ENCODE measurements at regions not wholly inside any gene's neighbourhood (a gene's known extent, or its start where the extent isn't known, plus 50 kb on each side); places are given as distances from the start of the nearest gene placed in this dataset.

DNA sequence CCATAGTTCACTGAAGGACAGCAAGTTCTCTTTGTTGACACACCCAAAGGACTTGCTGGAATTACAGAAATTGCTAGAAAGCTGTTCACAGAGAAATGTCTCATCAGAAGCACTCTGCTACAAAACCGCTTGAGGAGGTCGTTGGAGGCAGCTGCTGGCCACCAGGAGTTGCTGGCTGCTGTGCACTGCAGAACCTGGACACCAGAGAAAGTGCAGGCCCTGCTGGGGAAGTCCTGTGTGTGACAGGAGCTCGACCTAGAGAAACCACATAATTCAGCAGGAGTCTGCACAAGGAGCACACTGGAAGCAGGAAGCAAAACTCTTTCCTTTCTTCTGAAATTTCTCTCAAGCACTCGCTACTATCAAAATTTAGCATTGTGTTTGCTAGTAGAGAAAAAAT, 461.5 kb upstream of the GHITM start:
- DNase-seq: no peak

DNA sequence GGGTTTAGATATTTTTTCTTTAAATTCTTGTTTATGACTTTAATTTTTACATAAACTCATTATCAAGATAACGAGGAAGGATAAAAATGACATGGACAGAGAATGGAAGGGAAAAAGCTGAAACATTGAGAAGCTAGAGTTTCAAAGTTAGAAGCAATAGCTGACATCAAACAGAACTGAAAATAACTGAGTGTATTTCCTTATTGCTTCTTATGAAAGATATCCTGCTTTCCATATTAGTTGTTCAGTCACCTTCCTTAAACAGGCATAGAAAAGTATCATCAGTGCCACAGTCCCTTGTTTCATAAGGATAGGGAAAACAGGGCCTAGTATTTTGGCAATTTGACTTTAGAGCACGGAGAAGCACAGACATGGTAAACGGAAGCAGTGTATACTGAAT, 460.5 kb upstream of the GHITM start:
- no peak for DNase-seq

GRCh38 chr10:83680470-83680891, 458.8 kb upstream of the GHITM start:
- DNase-seq: peak; percentile 1

GRCh38 chr10:83682414-83682813, 456.9 kb upstream of the GHITM start:
- no peak for DNase-seq

DNA sequence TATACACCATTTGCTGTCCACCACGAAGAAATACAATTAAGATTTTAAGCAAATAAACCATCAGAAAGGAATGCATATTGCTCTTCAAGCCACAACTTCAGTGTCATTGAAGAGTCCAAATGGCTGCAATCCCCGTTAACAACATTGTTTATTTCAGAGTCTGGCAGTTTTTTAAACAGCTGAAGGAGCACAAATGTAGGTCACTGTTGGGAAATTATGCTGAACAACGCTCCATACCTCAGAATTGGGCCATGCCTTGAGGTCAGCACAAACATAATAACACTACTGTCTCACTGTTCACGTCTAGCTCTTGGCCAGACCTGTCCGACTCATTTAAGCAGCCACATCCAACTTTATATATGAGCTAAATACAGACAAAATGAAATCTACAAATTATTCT, 453.9 kb upstream of the GHITM start:
- DNase-seq: no peak

DNA sequence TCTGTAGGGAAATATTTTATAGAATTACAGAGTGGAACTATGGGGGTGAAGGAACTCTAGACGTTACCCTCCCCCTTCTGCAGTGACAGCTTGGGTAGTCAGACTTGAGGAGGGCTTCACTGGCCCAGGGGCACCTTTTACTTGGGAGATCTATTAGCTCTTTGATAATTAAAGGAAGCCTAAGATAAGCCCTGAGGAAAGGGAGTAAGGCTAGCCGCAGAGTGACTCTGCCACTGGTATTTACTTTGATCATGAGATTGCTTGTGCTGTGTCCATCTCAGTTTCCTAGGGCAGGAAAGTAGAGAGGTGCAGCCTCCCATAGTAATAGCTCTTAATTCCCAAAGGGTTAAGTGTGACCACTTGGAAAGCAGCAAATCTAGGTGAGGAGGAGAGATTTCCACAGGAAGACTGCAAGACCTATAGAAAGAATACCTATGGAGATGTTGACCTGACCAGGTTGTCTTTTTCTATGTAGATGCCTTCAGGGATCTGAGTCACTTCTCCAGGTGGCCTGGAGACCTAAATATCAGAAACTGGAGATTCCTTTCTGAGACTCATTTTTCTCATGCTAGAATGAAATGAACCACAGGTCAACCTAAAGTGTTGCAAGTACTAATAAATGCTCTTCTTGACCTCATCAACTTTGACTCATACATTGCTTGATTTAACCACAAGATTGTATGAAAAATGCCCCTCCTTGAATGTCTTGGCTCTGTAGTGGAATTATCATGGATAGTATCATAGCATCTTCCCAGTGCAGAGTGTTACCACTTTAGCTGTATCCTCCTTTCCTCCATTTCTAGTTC, 447.3 kb upstream of the GHITM start:
- no peak for DNase-seq

DNA sequence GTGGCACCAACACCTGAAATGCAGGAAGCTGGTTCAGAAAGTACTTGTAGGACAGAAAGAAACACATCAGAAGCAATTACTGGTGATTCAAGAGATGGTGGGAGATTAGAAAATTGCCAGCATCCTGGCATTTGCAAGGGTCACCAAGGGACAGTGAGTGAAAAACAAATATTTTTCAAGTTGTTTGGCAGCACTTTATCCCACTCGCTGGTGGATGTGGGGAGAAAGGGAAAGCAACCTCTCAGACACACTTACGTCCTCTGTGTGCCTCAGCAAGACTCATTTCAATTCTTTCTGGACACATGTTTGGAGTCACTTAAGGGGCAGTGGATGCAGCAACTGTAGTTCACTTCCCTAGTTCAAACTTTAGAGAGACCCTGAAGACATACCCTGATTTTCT, 440.4 kb upstream of the GHITM start:
- DNase-seq: no peak

- DNase-seq: no peak
These were observed 437.5 kb upstream of the GHITM start for GRCh38 chr10:83701799-83702198.

DNA sequence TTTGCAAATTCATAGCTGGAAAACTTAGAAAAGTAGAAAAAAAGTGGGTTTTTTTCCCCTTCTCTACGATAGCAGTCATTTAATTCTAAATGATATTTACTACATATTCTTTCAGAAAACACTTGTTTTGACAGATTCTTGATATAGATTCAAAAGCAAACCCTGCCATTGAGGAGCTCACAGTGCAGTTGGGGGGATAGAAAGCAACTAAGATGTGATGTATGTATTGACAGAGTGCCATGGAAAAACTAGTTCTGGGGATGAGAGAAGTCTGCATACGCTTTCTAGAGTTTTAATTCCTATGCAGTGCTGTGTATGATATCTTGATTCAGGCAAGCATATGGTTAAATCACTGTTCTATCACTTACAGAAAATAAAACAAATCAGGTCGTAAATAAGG, 436.6 kb upstream of the GHITM start:
- no peak for DNase-seq

- no peak for DNase-seq
These were observed 433.2 kb upstream of the GHITM start for GRCh38 chr10:83706120-83706519.

- DNase-seq: no peak
These were observed 432.2 kb upstream of the GHITM start for GRCh38 chr10:83706952-83707582.

- DNase-seq: no peak
These were observed 425.9 kb upstream of the GHITM start for GRCh38 chr10:83713423-83713822.

DNA sequence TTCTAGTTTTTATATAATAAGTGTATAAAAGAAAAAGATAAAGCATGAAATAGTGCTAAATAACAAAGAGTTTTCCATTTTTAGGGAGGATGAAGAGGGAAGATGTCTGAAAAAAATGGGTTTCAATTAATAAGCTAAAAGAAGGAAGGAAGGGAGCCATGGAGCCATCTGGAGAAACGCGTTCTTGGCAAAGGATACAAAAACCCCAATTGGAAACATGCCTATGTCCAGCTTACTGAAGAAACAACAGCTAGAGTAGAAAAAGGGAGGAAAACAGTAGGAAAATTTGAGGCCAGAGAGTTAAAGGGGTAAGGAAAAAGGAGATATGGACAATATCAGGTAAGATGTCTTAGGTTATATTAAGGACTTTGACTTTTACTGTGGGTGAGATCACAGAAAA, 416.2 kb upstream of the GHITM start:
- DNase-seq: no peak

- DNase-seq: peak; percentile 58
These were observed 414.7 kb upstream of the GHITM start for GRCh38 chr10:83724471-83725241.

GRCh38 chr10:83725567-83725966, 413.7 kb upstream of the GHITM start:
- peak; percentile 9 for DNase-seq

DNA sequence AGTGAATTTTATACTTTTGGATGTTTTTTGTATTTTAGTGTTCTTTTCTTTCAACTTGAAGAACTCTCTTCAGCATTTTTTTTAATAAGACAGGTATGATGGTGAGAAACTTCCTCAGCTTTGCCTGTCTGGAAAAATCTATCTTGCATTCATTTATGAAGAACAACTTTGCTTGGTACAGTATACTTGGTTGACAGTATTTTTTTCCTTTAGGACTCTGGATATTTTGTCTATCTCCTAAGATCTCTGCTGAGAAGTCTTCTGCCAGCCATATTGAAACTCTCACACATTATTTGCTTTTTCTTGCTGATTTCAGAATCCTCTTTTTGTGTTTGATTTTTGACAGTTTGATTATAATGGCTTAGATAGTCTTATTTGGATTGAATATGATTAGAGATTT, 405.0 kb upstream of the GHITM start:
- no peak for DNase-seq

- no peak for DNase-seq
These were observed 403.3 kb upstream of the GHITM start for GRCh38 chr10:83736008-83736407.

DNA sequence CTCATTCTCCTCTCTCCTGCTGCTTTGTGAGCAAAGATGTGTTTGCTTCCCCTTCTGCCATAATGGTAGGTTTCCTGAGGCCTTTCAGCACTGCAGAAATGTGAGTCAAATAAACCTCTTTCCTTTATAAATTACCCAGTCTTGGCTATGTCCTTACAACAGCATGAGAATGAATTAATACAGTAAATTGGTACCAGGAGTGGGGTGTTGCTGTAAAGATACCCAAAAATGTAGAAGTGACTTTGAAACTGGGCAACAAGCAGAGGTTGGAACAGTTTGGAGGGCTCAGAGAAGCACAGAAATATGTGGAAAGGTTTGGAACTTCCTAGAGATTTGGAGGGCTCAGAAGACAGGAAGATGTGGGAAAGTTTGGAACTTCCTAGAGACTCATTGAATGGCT, 388.7 kb upstream of the GHITM start:
- DNase-seq: no peak

DNA sequence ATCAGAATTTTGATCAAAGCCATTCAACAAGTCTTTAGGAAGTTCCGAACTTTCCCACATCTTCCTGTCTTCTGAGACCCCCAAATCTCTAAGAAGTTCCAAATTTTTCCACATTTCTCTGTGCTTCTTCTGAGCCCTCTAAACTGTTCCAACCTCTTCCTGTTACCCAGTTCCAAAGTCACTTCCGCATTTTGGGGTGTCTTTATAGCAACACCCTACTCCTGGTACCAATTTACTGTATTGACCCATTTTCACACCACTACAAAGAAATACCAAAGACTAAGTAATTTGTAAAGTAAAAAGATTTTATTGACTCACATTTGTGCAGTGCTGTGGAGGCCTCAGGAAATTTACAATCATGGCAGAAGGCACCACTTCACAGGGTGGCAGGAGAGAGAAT, 385.8 kb upstream of the GHITM start:
- no peak for DNase-seq

DNA sequence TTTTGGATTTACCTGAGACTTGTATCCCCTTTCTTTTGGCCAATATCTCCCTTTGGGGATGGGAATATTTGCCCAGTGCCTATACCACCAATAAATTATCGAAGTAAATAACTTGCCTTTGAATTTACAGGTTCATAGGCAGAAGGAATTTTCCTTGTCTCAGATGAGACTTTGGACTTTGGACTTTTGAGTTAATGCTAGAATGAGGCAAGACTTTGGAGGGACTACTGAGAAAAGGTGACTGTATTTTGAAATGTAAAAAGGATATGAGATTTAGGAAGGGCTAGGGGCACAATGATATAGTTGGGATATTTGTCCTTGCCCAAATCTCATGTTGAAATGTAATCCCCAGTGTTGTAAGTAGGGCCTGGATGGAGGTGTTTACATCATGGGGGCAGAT, 384.5 kb upstream of the GHITM start:
- DNase-seq: no peak

DNA sequence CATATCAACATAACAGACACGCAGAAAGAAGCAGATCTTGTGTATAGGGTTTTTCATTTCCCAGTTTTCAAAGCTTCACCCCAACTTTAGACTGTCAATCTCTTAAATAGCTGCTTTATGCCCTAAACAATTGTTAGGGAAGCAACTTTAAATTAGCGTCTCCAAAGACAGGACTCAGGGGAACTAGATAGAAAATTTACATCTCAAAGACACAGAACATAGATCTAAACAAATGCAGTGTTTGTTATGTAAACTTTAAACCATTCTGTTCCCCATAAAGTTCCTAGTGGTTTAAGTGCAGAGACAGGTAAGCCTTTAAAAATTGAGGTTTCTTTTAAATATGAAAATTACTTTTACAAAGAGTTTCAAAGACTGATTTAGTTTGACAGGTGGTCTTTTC, 379.2 kb upstream of the GHITM start:
- no peak for DNase-seq

DNA sequence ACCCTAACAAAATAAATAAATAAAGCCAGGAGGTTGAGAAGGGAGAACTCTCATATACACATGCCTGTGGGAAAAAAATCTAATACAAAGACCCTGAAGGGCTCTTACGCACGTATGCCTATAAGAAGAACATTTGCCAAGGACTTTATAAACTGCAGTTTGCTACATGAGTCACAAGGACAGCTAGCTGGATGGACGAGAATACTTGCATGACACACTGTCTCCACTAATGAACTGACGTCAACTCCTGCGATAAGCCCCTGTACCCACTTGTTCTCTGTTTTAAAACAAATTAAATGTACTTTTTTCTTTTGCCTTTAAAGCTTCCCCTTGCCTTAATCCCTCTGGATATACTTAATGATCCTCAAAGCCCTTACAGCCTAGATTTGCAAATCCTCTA, 374.6 kb upstream of the GHITM start:
- no peak for DNase-seq

DNA sequence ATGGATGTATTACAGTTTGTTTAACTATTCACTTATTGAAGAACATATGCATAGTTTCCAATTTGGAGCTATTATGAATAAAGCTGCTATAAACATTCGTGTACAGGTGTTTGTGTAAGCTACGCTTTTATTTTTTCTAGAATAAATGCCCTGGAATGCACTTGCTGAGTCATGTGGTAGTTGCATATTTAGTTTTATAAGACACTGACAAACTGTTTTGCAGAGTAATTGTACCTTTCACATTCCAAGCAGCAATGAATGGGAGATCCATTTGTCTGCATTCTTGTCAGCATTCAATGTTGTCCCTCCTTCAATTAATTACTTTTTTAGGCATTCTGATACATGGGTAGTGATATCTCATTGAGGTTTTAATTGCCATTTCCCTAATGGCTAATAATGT, 373.6 kb upstream of the GHITM start:
- DNase-seq: no peak

GRCh38 chr10:83769281-83769820, 370.0 kb upstream of the GHITM start:
- no peak for DNase-seq
